Gastrocnemius medialis (tissue), 4 donors: ENCODE measurements at regions not wholly inside any gene's neighbourhood (a gene's known extent, or its start where the extent isn't known, plus 50 kb on each side); places are given as distances from the start of the nearest gene placed in this dataset.

Experiments used
- ATAC-seq, 2 donors: fragments of 150-250 bp; one replicate each; pipeline ENCODE4 v1.9.1; 2016
- DNase-seq, 2 donors: peaks; one replicate each; pipeline ENCODE4 v3.0.0-alpha.2; 2019
- H3K27ac ChIP-seq, 4 donors: fragments of 200-600 bp; sonication (generic); 1 replicate in 1 of 4; 2 replicates in 3 of 4; pipeline ENCODE4 v1.5.1; 2016 to 2018; ENCODE audit warnings: mild to moderate bottlenecking in 2 of 4, moderate library complexity in 1 of 4
- H3K27me3 ChIP-seq, 3 donors: fragments of 200-600 bp; sonication (generic) in 2 of 3; 1 replicate in 1 of 3; 2 replicates in 2 of 3; pipeline versions ENCODE4 v1.5.1 to v1.6.0; 2016 to 2019; ENCODE audit warnings: mild to moderate bottlenecking in 1 of 3, moderate library complexity in 1 of 3
- H3K36me3 ChIP-seq, 2 donors: fragments of 200-600 bp; sonication (generic) in 1 of 2; one replicate each; pipeline ENCODE4 v1.5.1; 2017 to 2018
- H3K4me1 ChIP-seq, 2 donors: fragments of 200-600 bp; sonication (generic) in 1 of 2; one replicate each; pipeline ENCODE4 v1.5.1; 2016 to 2017; ENCODE audit warnings: mild to moderate bottlenecking in 2 of 2
- H3K4me3 ChIP-seq, 4 donors: fragments of 200-600 bp; sonication (generic) in 3 of 4; 1 replicate in 1 of 4; 2 replicates in 3 of 4; pipeline ENCODE4 v1.5.1; 2016 to 2019; ENCODE audit warnings: mild to moderate bottlenecking in 2 of 4
- H3K9me3 ChIP-seq, 3 donors: fragments of 200-600 bp; sonication (generic) in 2 of 3; 1 replicate in 1 of 3; 2 replicates in 2 of 3; pipeline ENCODE4 v1.5.1; 2016 to 2019
- POLR2A ChIP-seq, 2 donors: fragments of 450-650 bp; IDR thresholded peaks; one replicate each; pipeline ENCODE4 v1.6.1; 2017; ENCODE audit warnings: antibody characterized with exemption in 2 of 2, mild to moderate bottlenecking in 2 of 2, moderate library complexity in 2 of 2
- in situ Hi-C, 4 donors: fragments of 200-750 bp; cut with MboI; loops; one replicate each; pipeline versions ENCODE4 v1.15.0 to v1.8.0; 2017; ENCODE audit warnings: low sequenced_read_pairs in 4 of 4
- intact Hi-C: fragments of 100-400 bp; cut with DNase I; formaldehyde crosslinking; loops from one replicate; pipeline ENCODE4 v1.15.1; 2023; ENCODE audit warnings: low total_unique reads
- TF ChIP-seq, protein P1 (sequence below), 5 experiments: fragments of 450-650 bp in 3 of 5; fragments of 200-600 bp in 2 of 5; sonication (generic) in 2 of 5; IDR thresholded peaks in 4 of 5; conservative IDR thresholded peaks in 1 of 5; 1 replicate in 4 of 5; 2 replicates in 1 of 5; pipeline ENCODE4 v1.5.1; 2016 to 2019; ENCODE audit warnings: antibody characterized with exemption in 5 of 5, mild to moderate bottlenecking in 3 of 5, moderate library complexity in 3 of 5

DNA sequence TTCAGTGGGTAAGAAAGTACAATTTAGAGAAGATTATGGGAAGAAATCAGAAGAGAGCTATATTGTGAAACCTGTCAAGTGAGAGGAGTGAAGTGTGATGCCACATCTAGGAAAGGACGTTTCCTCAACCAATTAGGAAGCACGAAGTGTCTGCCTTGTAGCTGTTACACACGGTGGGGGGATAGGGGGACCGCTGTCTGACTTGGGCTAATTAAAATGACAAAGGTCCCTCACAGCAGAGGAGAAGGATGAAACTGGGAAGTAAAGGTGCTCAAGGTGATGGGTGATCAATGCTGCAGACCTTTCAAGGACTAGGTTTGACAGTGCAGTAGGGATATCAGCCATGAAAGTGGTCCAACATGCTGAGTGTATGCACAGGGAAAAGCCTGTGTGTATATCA lies 181.1 kb upstream of the PRSS16 start:
- TF ChIP-seq, protein P1, sequence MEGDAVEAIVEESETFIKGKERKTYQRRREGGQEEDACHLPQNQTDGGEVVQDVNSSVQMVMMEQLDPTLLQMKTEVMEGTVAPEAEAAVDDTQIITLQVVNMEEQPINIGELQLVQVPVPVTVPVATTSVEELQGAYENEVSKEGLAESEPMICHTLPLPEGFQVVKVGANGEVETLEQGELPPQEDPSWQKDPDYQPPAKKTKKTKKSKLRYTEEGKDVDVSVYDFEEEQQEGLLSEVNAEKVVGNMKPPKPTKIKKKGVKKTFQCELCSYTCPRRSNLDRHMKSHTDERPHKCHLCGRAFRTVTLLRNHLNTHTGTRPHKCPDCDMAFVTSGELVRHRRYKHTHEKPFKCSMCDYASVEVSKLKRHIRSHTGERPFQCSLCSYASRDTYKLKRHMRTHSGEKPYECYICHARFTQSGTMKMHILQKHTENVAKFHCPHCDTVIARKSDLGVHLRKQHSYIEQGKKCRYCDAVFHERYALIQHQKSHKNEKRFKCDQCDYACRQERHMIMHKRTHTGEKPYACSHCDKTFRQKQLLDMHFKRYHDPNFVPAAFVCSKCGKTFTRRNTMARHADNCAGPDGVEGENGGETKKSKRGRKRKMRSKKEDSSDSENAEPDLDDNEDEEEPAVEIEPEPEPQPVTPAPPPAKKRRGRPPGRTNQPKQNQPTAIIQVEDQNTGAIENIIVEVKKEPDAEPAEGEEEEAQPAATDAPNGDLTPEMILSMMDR (IDR thresholded peaks at IDR 0.05 in 4 of 5, conservative IDR thresholded peaks at IDR 0.05 in 1 of 5) = no peak
- no peak for TF ChIP-seq POLR2A (IDR thresholded peaks at IDR 0.05)
- in situ Hi-C loops (no loop called here), intact Hi-C loops (no loop called here)
- ATAC-seq (no peak), DNase-seq (no peak)
- Histone ChIP-seq H3K27me3 (peaks cover 0 to 2% (median 0%) of the 10 kb centered on the region in 3 donors), H3K27ac (no peak overlapping the region), H3K36me3 (no peaks in the 10 kb centered on the region), H3K4me3 (no peak overlapping the region), H3K9me3 (no peaks in the 10 kb centered on the region), H3K4me1 (no peaks in the 10 kb centered on the region)

DNA sequence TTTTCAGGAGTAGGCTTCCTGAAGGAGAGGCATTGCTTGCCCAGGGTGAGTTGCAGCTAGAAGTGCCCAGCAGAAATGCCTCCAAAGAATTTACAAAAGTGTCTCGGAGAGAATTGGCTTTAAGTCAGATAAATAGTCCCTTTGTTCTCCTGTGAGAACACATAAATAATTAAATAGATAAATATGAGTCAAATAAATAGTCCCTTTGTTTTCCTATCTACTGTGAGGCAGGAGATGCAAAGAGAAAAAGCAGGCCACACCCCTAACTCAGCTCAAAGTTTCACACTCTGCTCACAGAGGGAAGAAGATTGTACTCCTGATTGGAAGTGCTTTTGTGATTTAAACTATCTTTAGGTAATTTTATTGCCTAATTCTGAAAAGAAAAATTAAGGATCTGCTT lies 180.7 kb upstream of the PRSS16 start:
- Histone ChIP-seq H3K4me3 (no peak overlapping the region), H3K27ac (no peak overlapping the region), H3K9me3 (no peaks in the 10 kb centered on the region), H3K27me3 (peaks cover 0 to 2% (median 0%) of the 10 kb centered on the region in 3 donors), H3K4me1 (no peaks in the 10 kb centered on the region), H3K36me3 (no peaks in the 10 kb centered on the region)
- TF ChIP-seq, protein P1 (IDR thresholded peaks at IDR 0.05 in 4 of 5, conservative IDR thresholded peaks at IDR 0.05 in 1 of 5) = no peak
- no peak for TF ChIP-seq POLR2A (IDR thresholded peaks at IDR 0.05)
- intact Hi-C loops = no loop called here
- DNase-seq = no peak
- no peak for ATAC-seq
- in situ Hi-C loops = no loop called here

DNA sequence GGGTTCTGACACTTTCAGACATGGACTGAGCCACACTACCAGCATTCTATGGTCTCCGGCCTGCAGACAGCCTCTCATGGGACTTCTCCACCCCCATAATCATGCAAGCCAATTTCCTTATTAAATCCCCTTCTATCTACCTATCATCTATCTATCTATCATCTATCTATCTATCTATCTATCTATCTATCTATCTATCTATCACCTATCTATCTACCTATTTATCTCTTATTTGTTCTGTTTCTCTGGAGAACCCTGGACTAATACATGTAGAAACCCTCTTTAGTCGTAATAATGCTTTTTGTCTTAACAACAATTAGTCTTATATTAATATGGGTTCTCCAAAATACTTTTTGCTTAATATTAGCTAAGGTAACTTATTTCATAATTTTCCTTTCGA lies 174.1 kb upstream of the PRSS16 start:
- H3K4me1 ChIP-seq = no peaks in the 10 kb centered on the region
- no peak for TF ChIP-seq POLR2A (IDR thresholded peaks at IDR 0.05)
- TF ChIP-seq, protein P1 (IDR thresholded peaks at IDR 0.05 in 4 of 5, conservative IDR thresholded peaks at IDR 0.05 in 1 of 5) = no peak
- DNase-seq (no peak), ATAC-seq (no peak)
- H3K4me3 ChIP-seq = no peak overlapping the region
- no peaks in the 10 kb centered on the region for H3K36me3 ChIP-seq
- H3K9me3 ChIP-seq = no peaks in the 10 kb centered on the region
- H3K27me3 ChIP-seq = peaks cover 0 to 5% (median 3%) of the 10 kb centered on the region in 3 donors
- in situ Hi-C loops = no loop called here
- intact Hi-C loops = no loop called here
- H3K27ac ChIP-seq = no peak overlapping the region

DNA sequence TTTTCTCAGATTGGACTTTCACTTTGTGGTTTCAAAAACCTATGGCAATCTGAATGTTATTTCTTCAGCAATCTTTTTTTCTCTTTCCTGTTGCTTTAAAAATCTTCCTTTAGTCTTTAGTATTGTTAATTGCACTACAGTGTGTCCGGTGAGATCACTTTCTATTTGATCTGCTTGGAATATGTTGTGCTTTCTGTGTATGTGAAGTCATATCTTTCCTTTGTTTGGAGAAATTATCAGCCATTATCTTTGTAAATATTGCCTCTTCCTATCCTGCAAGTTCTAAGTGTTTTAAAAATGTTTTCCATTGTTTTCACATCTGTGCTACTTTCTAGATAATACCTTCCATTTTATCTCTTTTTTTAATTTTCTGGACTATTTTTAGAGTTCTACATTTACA lies 171.4 kb upstream of the PRSS16 start:
- no peak for DNase-seq
- Histone ChIP-seq H3K27ac (no peak overlapping the region), H3K4me1 (no peaks in the 10 kb centered on the region), H3K9me3 (no peaks in the 10 kb centered on the region), H3K4me3 (no peak overlapping the region), H3K36me3 (no peaks in the 10 kb centered on the region), H3K27me3 (peaks cover 0 to 7% (median 3%) of the 10 kb centered on the region in 3 donors)
- TF ChIP-seq, protein P1 (IDR thresholded peaks at IDR 0.05 in 4 of 5, conservative IDR thresholded peaks at IDR 0.05 in 1 of 5) = no peak
- TF ChIP-seq POLR2A (IDR thresholded peaks at IDR 0.05) = no peak
- intact Hi-C loops (no loop called here), in situ Hi-C loops (loop anchor here in 2 of 4 donors (25.0 kb wide), 1 partner anchor 739 kb away; no protein-coding TSS in a partner anchor)
- no peak for ATAC-seq
